ENCODE measurements at regions not wholly inside any gene's neighbourhood (a gene's known extent, or its start where the extent isn't known, plus 50 kb on each side); places are given as distances from the start of the nearest gene placed in this dataset.

DNA sequence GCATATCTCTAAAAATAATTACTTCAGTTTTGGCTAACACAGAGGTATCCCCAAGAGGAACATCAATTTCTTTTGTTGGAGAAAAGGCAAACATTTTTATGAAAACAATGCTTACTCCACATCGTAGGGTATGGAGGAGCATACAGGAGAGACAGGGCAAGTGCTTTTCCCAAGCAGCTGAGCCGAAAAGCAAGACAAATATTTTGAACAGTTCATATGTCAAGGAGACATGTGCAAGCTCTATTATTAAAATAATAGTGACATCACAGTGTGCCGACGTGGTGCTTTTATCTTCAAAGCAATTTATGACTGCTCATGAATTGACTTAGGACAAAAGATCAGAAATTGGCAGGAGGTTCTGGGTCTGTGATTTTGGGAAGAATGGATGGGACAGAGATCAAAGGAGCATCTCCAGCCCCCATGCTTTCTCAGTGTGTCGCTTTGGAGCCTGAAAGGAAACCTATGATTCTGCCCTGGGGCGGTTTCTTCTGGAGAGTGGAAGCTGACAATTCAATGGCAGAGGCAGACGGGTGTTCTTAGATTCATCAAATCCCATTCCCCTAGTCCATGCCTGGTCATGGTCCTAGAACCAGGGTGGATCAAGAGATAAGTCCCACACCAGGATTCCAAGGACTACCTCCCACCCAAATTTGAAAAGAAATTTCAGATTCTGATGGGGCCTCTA, 97.1 kb downstream of the JCAD start:
- DNase-seq: no peak

DNA sequence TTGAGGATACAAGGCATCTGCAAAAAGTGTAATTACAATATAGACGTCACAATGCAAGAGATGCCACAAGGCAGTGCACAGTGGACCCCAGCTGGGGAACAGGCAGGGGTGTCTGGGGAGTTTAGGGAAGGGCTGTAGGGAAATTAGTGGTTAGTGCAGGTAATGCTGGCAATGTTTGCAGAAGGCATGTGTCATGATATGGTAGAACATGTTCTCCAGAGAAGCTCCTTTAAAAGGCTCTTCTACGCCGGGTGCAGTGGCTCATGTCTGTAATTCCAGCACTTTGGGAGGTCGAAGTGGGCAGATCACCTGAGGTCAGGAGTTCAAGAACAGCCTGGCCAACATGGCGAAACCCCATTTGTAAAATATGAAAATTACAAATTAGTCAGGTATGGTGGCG, 98.0 kb downstream of the JCAD start:
- DNase-seq: no peak

DNA sequence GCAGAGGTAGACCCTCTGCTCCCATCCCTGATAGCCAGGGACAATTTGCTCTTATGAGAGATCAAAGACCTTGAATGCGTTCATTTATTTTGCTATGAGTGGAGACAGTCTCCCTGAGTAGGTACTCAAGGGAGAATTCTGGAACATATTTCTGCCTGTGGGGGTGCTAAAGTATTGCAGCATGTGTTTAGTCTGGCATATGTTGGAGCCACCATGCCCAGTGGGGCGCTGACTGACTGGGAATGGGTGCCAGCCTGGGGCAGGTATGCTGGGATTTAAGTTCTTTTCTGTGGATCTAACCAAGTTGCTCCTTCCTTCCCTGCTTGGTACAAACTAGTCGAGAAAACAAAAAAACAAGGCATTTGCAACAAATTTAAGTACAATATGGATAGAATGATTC, 99.1 kb downstream of the JCAD start:
- no peak for DNase-seq

DNA sequence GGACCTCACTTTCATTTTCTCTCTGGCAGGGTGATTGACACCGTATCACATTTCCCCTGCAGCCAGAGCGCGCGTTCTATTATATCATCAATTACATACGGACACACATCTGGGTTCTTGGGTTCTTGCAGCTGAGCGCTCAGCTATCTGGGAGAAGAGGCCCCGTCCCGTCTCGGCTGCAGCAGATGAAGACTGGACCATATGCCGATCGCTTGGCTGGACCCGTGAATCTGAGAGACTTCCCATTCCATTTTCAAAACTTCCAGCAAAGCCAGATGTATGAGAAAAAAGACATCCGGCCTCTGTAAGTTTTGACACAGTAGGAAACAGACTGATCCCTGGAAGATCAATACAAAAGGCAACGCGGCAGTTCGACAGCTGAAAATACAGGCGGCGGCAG, 99.8 kb downstream of the JCAD start:
- no peak for DNase-seq

DNA sequence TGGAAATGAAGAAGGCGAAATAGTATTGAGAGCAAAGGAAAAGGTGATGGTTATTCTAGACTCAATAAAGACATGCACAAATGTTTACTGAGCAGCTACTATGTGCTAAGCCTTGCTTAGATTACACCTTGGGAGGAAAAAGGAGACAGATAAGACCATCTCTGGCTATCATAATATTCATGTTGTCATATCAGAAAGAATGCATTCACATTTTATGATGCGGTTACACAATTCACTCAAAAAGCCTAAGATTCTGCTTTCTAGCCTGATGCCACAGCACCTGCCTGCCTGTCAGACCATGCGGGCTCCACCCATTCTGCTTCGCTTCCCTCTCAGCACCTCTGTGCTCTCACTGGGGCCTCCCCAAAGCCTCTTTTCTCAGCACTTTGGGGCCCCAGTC, 100.9 kb downstream of the JCAD start:
- DNase-seq: no peak

DNA sequence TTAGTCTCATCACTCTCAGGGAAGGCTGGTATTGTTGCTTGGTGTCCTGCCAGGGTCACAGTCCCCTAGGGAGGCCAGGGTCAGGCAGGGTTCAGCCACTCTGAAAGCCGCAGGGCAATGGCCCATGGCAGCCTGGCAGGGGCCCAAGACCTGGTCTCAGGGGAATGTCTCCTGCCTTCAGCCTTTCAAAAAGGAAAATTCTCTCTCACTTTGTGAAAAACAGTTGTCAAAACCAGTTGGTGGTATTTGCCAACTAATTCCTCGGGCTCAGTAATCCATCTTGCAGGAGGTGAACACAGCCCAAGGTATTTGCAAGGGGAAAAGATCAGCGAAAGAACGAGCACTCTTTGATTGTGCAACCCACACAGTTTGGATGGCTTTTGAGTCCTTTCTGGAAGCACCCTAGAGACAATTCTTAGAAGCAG, 101.5 kb downstream of the JCAD start:
- DNase-seq: no peak

DNA sequence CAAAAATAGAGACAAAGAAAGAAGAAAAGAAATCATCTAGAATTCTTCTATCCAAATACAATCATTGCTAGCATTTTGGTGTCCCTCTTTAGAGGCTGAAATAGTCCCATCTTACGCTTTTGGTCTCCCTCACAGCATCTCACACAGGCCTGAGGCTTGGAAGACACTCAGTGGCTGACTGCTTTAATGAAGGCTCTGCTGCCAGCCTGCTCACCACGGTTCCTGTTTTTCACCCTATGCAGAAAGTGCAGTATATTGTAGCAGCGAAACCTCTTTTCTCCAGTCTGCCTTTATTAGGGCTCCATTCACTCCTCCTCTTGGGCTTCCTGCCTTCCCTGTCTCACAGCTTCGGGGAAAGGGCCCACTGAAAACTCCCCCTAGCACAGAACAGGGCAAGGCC, 102.2 kb downstream of the JCAD start:
- DNase-seq: no peak

DNA sequence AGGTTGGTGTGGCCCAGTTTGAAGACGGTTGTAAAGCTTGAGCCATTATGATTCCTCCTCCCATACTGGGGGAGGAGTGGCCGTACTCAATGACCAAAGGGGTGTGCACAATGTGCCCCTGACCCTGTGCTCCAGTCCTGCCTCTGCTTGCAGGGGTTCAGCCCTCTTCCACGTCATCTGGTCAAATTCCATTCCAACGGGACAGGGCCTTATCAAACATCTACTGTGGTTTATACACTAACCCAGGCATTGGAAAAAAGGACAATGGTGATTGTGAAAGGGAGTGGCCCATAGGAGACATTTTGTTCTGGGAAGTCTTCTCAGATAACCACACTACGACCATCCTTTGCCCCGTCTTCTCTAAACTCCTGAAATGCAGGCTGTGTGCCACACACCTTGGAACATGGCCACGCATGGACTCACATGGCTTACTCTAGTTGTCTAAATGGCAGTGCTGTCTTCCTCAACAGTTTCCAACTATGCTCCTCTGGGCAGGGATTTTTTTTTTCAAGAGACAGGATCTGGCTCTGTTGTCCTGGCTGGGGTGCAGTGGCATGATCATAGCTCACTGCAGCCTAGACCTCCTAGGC, 103.0 kb downstream of the JCAD start:
- DNase-seq: no peak

DNA sequence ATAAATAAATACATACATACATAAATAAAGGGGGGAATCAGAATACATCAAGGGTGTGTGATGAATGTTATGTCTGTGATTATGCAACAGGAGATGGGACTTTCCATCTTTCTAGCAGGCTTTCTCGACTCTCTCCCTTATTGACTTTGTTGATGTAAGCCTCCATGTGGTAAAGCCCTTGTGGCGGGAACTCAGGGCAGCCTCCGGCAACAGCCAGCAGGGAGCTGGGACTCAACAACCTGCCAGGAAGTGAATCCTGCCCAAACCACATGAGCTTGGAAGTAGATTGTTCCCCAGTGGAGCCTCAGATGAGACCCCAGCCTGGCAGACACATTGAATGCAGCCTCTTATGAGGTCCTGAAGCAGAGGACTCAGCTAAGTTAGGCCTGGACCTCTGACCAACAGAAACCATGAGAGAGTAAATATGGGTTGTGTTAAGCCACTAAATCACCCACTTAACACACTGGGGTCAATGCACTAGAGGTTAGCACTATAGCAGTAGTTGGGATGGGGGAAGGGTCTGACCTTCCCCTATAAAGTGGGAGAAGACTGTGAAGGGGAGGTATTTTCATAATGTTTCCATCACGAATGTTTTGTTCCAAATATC, 104.0 kb downstream of the JCAD start:
- no peak for DNase-seq

DNA sequence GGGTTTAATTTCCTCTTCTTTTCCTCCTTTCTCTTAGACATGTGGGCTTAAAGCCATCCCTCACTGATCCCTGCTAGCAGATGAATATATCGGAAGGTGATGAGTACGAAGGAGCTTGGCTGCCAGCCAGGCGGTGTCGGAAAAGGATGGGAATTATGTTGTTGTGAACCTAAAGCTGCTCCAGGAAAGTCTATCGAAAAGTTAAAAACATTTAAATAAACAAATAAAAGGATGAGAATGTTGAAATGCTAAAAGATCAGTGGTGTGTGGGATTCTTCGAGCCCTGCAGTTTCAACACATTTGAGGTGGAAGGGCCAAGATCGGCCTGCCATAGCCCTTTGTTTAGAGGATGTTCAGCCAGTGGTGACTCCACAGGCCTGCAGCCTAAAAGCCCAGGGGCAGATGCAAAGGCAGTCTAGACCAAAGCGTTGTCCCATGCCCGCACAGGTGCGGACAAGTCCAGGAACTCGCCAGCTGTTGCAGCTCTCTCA, 107.9 kb downstream of the JCAD start:
- DNase-seq: no peak

DNA sequence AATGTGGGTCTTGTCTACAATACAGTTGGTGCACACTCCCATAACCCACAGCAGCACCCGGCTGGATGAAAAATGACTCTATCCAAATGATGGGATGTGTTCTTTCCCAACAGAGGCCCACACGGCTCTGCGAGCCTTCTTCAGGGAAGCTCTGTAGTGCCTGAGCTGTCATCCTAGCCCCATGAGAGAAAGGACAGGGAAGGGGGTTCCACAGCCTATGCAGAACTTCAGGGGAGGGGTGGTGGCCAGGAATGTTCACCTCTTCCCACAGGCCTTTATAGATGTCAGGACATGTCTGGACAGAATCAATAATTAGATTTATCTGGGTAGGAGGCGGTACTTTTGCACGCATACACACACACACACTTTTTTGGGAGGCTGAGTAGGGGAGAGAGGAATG, 109.0 kb downstream of the JCAD start:
- no peak for DNase-seq

DNA sequence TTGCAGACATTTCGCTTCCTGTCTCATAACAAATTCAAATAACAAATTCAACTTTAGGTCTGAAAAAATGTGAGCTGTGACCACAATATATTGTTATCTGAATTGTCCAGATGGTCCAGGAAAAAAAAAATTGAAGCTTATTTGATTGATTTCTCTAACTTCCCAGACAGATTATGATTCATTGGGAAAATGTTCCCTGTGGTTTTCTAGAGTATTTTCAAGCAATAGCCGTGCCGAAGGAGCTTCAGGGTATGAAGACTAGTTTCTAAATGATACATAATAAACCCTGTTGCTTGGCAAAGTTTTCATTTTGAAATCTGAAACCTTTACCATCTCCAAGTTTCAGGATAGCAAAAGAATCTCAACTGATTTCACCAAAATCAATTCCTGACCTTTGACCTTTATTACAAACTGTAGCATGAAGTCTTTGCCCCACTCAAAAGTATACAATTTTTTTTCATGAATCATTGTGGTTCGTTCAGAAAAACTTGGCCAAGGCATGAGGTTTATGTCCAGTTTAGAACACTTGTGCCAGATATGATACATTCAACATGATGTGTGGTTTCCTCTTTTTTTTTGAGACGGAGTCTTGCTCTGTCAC, 109.9 kb downstream of the JCAD start:
- no peak for DNase-seq

DNA sequence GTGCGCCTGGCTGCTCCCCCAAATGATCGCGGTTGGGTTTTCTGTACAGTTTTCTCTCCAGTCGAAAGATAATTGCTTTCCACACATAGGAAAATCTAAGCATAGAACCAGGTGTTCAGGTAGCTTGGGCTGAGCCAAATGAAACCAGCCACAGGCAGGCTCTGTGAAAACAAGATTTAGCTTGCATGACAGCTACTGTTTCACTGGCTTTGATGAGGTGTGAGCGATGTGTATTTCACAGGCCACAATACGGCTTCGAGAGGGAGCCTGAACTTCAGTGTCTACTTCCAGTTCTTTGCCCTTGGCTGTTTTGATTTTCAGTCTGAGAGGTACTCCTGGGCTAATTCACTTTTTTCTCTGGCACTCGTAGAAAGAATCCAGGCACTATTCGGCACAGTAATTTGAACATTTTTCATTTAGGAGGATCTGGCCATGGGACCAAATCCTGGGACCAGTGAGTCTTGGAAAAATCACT, 110.5 kb downstream of the JCAD start:
- DNase-seq: no peak

DNA sequence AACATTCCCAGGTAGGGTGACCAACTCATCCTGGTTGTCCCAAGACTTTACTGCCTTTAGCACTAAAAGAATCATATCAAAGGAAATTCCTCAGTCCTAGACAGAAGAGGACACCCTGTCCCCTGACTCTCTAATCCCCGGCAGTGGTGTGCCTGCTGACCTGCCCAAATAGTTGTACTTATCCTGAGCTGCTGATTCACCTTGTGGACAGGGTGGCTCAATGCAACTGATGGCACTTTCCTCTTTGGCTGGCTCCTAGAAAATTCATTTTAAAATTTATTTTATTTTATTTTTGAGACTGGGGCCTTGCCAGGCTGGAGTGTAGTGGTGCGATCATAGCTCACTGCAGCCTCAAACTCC, 111.7 kb downstream of the JCAD start:
- DNase-seq: no peak

DNA sequence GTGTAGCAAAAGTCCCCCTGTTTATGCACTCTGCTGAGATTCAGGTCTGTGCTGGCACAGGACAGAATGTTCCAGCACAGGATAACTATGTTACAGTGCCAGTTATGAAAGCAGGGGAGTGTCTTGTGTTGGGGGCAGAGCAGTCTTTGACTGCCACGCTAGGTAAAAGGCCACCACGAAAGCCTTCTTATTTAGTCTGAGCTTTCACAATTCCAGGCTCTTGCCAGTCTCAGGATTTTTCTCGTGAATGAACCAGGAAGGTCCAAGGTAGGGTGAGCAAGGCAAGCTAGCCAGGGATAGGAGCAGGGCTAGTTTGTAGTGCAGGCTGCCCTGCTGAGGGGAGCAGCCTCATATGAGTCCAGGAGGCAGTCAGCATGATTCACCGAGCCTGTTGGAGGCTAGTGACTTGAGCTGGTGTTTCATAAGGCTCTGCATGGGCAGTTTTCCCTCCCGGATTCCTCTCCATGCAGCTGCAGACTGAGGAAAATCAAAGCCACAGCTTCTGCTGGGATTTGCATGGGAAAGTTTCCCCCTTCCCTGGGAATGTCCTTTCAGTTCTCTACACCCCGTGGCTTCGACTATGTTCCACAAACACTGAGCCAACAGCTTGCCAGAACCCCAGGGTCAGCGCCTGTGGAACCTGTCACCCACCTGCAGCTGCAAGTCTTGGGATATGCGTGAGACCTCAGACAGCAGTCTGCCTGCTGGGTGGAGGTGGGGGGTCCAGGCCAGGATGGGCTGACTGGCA, 112.3 kb downstream of the JCAD start:
- no peak for DNase-seq

DNA sequence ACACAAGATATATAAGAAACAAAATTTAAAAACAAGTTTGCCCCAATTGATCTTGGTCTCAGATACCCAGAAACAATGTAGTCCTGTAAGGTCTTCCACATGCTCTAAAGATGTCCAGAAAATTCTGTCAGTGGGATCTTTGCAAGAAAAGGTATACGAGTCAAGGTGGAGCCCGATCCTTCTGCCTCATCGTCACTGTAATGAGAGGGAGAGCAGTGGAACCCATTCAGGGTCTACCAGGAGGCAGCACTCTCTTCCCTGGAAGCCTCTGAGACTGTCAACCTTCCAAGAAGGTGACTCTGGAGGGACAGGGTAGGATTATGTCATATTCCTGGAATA, 112.8 kb downstream of the JCAD start:
- DNase-seq: no peak

DNA sequence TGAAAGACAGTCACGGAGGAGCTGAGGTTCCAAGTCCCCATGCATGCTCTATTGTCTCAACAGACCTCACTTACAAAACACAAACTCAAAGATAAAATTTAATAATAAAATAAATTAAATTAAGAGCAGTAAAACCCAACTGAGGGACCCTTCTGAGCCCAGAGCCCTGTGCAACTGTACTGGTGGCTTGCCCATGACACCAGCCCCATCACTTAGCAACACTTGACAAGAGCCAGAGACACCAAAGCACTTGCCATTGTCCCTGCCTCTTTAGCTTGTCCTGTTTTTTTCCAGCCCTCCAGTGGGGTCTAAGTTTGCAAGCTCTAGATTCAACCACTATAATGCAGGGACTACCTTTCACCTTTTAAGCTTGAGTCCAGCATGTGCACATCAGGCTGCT, 117.9 kb downstream of the JCAD start:
- DNase-seq: no peak

DNA sequence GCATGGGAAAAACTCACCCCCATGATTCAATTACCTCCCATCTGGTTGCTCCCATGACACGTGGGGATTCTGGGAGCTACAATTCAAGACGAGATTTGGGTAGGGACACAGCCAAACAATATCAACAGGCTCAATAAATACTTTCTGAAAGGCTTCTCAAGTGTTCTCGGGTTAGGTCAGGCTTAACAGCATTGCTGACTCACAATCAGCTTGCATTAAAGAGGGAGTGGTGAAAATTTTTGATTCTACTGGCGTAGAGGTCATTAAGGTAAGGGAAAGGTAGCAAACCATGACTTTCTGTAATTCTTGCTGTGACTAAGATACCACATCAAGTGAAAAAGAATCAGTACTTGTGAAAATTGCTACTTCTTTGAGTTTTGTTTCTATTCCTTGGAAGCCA, 126.4 kb downstream of the JCAD start:
- DNase-seq: no peak

DNA sequence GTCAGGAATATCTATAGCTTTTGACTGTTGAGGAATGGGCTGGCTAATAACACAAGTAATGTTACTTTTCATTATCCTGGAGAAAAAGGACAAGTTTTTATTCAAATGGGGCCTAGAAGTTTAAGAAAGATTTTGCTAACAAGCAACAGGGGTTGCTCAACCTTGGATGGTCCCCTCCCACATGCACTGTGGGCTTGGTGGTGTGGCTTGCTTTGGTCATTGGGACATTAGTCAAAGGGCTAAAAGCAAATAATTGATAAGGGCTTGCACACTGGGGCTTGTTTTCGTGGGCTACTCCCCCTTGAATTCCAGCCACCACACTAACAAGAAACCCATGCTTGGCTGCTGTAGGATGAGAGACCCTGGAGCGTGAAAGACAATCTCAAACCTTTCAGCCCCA, 127.6 kb downstream of the JCAD start:
- DNase-seq: no peak

DNA sequence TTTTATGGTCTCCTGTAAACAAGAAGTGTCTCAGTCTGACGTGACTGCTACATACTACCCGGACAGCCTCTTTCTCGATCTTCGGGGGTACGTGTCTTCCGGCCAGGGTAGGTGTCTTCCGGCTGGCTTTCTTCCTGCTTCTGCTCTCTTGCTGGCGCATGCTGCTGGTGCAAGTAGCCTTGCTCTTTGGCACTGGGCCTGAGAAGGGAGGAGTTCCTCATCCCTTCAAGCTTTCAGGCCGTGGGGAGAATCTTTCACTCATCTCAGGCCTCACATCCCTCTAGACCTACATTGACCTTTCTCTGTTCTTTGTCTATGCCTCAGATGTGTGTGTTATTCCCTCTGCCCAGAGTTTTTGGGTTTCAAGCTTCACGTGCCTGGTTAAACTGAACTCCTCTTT, 130.4 kb downstream of the JCAD start:
- DNase-seq: no peak

DNA sequence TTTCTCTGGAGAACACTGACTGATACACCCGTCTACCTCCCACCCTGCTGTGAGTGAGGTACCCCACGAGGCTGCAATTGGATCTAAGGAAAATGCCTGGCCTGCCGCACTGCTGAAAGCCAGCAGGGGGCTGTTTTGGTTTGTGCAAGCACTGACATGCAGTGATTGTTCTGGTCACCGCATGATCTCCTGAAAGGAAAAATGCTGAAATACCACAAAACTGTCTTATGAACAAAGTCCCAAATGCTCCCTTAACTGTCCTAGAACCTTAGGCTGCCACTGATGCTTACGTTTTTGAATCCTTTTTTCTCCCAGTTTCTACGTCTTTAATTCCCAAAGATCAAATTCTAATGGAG, 132.7 kb downstream of the JCAD start:
- DNase-seq: no peak

DNA sequence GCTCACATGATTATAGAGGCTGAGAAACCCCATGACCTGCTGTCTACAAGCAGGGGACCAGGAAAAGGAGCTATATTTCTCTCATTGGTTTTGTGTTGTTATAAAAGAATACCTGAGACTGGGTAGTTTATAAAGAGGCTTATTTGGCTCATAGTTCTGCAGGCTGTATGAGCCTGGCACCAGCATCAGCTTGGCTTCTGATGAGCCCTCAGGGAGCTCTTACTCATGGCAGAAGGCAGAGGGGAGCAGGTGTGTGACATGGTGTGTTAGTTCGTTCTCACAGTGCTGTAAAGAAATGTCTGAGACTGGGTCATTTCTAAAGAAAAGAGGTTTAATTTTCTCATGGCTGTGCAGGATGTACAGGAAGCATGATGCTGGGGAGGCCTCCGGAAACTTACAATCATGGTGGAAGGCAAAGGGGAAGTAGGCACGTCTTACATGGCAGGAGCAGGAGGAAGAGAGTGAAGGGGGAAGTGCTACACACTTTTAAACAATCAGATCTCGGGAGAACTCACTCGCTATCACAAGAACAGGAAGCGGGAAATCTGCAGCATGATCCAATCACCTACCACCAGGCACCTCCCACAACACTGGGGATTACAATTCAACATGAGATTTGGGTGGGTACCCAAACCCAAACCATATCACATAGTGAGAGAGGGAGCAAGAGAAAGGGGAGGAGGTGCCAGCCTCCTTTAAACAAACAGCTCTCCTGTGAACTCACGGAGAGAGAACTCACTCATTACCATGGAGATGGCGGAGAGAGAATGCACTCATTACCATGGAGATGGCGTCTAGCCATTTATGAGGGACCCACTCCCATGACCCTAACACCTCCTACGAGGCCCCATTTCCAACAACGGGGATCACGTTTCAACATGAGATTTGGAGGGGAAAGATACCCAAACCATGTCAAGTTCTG, 133.4 kb downstream of the JCAD start:
- DNase-seq: no peak

DNA sequence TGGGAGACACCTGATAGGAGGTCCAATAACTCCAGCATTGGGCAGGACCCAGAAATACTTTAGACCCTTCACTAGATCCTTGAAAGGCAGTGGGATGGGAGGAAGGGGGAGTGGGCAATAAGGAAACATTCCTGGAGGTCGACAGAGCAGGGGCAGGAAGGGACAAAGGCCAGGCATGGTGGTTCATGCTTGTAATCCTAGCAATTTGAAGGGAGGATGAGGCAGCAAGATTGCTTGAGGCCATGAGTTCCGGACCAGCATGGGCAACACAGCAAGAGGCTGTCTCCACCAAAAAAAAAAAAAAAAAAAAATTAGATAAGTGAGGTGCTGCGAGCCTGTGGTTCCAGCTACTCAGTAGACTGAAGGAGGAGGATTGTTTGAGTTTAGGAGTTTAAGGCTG, 134.9 kb downstream of the JCAD start:
- DNase-seq: no peak

Data from stimulated activated naive CD4-positive, alpha-beta T cell treated with Interleukin-2 at 50 U/mL for 16 hours (primary cell).